HG03159 (cell line): ENCODE measurements at regions not wholly inside any gene's neighbourhood (a gene's known extent, or its start where the extent isn't known, plus 50 kb on each side); places are given as distances from the start of the nearest gene placed in this dataset.
"Not testable (repeated sequence)": the region's sequence is repeated elsewhere in the genome, so short reads cannot be mapped to it uniquely, and the experiment has no call there.

Source experiments
- ATAC-seq: cut with Tn5 transposase; IDR thresholded peaks from one replicate; pipeline ENCODE4 v1.9.1; 2021; ENCODE audit warnings: mild to moderate bottlenecking, moderate library complexity; ENCODE audit not compliant: unreplicated experiment

DNA sequence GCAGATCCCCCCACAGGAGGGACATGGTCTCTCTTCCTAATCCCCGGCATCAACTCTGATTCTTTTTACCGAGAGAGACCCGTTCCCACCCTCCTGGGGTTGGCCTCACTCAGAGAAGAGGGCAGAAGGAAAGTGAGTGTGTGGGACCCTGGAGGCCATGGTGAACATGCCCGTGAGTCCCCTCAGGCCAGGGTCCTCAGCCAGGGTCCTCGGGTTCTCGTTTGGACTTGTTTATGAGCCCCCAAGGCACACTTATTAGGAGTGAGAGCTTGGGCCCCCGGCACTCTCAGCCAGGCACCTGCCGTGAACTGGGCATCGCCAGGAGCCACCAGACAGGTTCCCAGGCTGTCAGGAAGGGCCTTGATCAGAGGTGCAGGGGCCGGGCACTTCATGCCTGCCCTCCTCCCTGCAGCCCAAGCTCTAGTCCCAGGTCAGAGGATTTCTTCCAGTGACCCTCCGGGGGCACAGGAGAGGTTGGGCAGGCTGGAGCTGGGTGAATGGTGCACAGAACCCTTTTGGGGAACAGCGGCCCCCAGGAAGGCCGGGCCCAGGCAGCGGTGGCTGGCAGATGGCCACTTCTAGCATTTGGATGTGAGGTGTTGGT lies 122.6 kb downstream of the CRYAA start:
- ATAC-seq = no peak

DNA sequence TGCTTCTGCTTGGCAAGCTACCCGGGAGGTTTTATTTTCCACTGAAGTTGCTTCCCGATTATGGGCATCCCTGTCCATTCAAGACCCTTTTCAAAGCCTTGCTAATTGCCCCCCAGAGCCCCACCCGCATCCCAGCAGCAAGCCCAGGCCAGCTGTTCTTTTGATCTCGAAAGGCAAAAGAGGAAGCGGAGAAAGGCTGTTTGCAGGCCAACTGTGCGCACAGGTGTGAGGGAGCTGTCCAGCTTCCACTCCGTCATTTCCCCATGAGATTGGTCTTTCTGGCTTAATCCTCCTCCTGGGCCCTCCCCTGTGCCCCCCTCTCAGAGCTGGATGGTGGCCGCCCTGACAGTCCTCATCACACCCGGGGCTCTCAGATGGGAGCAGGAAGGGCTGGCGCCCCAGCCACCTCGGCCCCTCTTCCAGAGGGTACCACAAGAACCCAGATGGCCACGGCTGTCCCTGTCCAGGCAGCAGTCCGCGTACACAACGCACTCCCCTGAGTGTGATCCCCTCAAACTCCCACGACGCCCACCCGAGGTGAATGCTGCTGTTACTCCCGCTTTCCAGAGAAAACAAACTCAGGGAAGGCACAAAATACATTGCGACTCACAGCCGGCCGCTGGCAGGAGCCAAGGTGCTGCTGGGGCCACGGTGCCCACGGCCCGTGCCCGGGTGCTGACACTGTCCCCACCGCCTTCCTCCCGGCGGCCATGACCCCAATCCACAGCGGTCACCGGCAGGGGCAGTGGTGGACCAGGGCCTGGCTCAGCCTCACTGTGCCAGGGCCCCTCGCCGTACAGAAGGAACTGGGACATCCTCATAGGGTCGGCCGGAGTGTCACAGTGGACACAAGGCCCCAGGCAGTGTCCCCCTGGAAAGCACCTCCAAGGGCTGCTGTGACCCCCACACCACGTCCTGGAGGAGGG lies 121.9 kb downstream of the CRYAA start:
- ATAC-seq = no peak

DNA sequence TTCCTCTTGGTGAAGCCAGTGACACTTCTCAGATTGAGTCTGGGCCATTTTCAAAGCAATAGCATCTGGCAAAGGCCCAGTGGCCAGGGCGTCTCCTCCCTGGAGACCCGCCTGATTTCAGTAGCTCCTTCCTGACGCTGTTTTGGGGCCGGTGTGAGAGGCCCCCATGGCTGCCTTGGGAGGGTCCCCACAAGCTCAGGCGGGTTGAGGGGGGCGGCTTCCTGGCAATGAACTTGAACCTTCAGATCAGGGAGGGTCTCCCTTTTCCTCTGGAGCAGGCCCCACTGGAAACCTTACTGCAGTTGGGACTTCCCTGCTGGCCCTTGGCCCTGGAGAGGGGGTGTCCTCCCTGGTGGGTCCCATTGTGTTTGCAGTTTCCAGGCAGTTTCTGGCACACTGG lies 121.2 kb downstream of the CRYAA start:
- ATAC-seq = no peak

DNA sequence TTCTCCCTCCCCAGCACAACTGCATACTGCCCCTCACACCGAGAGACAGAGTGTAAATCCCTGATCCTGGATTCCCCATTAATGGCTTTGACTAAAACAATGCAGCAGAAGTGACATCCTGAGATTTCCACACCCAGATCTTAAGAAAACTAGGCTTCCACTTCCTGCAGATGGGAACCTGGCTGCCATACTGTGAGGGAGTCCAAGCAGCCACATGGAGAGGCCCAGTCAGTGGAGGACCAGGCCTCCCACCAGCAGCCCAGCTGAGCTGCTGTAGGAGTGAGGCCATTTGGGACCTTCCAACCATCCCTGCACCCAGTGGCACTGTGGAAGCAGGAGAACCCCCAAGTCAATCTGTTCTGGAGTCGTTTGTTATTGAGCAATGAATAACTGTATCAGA lies 120.6 kb downstream of the CRYAA start:
- ATAC-seq = no peak

DNA sequence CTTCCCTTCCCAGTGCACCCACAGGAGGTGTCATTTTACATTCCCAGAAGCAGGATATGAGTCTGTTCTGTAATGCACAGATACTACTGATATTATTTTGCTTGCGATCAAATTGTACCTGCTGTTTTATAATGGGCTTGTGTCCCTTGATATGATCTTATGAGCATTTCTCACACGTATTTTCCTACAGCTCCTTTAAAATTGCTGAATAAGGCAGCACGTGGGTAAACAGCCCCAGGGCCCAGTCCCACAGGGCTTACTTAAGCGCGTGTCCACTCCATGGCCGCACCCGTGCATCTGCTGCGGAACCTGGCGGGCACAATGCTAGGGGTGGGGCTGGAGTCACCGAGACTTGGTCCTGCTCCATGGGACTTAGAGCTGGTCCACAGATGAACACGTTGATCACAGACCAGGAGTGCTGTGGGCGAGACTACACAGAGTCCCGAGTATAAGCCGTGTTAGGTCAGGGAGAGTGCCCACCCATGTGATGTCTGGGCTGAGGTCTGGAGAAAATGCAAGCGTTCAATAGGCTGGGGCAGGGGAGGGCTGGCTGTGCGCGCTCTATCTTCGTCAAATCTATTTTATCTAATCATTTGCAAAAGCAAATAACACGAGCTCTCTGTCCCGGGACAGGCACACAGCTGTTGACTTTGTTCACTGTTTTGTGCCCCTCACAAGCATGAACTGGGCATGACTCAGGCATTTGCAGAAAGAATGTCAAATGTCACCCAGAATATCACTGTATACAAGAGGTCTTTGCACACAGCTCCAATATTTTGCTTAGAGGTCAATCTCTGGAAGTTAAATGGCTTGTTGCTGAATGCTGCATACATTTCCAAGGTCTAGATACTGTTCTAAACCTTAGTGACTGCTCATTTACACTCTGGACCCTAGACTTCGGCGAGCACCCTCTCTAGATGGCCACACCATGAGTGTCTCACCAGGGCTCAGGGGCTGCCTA lies 119.3 kb downstream of the CRYAA start:
- ATAC-seq = no peak

DNA sequence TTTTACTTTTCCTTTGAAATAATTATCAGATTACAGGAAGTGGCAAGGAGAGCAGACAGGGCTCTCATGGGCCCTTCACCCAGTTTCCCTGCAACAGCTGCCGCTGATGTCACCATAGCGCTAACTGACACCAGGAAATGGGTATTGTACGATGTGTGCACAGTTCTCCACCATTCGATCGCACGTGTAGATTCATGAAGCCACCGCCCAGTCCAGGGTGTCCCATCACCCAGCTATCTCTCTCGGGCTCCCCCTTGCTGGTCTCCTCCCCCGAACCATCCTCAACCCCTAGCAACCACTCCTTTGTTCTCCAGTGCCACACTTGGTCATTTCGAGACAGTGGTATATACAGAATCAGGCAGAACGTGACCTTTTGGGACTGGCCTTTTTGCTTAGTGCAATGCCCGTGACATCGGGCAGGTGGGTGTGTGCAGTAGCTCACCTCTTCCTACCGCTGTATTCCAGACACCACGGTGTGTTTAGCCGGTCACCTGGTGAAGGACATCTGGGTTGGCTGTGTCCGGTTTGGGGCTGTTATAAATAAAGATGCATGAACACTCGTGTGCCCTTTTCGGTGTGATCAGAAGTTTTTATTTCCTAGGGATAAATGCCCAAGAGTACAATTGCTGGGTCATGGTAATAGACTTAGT lies 118.4 kb downstream of the CRYAA start:
- ATAC-seq = no peak

DNA sequence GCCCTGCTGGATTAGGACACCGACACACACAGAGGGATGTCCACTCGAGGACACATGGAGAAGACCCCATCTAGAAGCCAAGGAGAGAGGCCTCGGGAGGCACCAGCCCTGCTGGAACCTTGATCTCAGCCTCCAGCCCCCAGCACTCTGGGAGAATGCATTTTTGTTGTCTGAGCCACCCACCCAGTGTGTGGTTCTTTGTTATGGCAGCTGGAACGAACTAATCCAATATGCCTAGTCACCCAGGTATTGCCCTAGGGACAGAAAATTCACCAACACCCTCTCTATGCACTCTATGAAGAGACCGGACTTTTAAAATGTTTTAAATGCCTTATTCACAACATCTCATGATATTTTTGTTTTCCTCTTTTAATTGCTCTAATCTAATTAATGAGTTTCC lies 117.4 kb downstream of the CRYAA start:
- ATAC-seq = no peak

DNA sequence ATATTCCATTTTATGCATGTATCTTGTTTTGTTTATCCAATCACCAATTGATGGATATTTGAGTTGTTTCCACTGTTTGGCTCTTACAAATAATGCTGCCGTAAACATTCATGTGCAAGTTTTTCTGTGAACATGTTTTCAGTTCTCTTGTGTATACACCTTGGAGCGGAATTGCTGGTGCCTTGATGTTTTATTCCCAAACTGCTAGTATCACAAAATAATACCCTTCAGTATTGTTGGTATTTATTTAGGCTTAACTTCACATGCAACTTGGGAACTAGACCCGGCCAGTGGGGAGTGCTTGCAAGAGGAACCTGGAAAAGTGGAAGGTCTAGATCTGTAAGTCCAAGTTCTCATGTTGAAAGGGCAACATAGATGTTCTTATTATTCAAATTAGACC lies 115.9 kb downstream of the CRYAA start:
- ATAC-seq = no peak

DNA sequence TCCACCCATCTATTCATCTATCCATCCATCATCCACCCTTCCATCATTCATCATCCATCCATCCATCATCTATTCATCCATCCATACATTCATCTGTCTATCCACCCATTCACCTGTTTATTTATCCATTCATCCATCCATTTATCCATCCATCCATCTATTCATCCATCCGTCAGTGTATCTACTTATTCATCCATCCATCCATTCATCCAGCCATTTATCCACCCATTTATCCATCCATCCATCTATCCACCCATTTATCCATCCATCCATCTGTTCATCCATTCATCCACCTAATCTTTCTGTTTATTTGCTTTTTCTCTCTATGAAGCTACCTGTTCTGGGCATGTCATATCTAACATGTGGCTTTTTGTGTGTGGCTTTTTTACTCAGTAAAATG lies 115.4 kb downstream of the CRYAA start:
- no peak for ATAC-seq

DNA sequence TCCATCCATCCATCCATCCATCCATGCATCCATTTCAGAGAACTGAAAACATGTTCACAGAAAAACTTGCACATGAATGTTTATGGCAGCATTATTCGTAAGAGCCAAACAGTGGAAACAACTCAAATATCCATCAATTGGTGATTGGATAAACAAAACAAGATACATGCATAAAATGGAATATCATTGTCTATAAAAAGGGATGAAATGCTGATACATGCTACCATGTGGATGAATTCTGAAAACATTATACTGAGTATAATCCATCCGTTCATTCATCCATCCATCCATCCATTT lies 115.1 kb downstream of the CRYAA start:
- ATAC-seq = not testable (repeated sequence)

DNA sequence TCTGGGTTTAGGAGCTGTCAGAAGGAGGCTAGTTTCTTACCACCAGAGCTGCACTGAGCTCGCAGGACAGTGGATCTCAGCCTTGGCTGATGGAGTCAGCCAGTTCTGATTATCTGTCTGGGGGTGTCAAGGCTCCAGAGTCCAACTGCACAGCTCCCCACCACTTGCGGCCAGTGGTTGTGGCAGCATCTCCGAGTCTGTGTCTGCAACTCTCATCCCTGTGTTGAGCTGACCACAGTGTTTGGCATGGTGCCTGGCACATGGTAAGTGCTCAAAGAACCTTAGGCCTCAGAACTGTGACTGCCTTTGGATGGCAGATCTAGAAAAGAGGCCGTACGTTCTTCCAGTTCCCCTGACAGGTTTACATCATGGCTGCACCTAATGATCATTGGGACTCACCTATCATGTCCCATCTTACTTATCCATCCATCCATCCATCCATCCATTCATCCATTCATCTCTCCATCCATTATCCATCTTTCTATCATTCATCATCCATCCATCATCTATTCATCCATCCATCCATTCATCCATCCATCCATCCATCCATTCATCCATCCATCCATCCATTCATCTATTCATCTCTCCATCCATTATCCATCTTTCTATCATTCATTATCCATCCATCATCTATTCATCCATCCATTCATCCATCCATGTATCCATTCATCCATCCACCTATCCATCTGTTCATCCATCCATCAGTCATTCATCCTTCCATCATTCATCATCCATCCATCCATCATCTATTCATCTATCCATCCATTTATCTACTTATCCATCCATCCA lies 114.5 kb downstream of the CRYAA start:
- ATAC-seq = no peak

DNA sequence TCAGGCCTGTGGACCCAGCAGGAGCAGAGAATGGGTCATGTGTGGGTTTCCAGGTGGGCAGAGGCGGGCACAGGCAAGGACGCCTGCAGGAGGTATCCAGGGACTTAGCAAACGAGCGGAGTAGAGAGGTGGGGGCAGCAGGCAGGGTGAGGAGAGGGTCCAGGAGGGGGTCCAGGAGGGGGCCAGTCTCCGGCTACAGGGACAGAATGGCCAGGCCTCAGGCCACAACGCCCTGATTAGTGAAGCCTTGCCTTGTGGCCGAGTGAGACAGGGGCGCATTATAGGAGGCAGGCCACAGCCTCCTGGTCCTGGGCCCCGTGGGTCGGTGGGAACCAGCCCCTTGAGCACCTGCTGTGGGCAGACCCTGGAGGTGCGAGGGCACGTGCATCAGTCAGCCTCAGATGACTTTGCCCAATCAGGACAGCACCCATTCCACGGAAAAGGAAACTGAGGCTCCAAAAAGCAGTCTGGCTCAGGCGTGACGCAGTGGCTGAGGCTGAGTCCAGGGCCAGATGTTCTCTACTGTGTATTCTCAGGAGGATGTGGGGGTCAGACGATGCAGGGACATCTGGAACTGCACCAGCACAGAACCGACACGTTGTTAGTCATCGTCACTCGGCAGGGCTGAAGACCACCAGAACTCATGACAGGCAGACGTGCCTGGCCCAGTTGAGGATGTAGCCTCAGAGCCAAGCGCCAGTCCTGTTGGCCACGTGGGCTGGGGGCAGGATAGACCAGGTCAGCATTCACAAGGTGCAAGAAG lies 113.7 kb downstream of the CRYAA start:
- ATAC-seq = no peak

DNA sequence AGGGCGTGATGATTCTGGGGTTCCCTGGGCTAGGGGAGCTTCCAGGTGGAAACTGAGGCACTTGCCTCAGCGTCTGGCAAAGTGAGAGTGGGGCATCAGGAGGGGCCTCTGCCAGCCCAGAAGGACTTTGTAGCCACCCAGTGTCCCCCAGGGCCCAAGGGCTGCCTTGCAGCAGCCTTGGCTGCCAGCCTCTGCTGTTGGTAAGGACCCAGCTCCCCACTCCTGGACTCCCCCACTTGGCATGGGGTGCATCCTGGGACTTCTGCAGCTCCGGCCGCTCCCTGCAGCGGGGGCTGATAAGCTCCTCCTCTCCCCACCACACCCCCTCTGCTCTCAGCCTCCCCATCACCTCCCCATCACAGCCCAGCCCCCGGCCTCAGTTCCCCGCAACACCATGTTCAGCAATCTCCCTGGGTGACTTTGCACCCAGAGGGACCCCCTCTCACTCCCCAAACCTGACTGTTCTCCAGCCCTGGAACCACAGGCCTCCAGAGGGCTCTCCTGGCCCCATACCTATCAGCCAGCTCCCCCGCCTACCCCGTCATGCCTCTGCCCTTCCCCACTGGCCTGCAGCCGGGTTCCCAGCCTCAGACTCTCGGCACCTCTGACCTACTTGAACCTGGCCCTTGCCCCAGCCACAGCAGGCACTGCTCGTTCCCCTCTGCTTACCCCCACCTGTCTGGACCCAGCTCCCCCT lies 113.0 kb downstream of the CRYAA start:
- no peak for ATAC-seq

DNA sequence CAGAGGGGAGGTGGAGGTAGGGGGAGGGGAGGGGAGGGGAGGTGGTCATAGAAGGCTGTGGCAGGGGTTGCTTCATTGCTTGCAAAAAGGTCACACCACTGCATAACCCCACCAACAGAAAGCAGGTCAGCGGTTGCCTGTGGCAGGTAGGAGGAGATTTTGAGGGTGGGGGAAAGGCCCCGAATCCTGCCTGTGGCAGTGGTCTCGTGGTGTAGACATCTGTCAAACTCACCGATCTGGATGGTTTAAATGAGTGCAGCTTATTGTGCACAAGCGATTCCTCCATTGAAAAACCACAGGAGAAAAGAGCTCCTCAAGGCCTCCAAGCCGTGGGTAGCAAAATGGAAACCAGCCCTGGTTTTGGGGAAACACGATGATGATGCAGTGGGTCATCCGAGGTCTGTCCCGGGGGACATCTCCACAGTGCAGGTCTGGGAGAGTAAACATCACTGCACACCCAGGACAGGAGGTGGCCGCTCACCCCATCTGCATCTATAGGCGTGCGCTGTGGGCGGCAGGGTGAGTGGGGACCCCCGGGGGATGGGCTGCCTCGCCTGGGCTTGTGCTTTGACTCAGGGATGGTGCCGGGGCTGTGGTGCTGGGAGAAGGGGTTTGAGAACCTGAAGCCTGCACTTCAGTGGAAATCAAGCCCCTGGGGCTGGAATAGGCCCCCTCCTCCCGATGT lies 112.3 kb downstream of the CRYAA start:
- no peak for ATAC-seq

DNA sequence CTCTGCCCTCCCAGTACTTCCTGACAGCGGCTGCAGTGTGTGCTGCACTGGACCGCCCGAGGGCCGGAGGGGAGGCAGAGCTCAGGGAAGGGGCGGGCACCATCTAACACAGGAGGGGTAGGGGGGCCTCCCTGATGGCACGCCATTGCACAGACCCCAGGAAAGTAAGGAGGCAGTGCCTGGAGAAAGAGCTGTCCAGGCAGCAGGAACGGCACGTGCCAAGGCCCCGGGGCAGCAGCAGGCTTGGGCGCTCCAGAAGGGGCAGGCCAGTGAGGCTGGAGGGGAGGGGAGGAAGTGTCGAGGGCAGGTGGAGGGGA lies 110.7 kb downstream of the CRYAA start:
- ATAC-seq = no peak

DNA sequence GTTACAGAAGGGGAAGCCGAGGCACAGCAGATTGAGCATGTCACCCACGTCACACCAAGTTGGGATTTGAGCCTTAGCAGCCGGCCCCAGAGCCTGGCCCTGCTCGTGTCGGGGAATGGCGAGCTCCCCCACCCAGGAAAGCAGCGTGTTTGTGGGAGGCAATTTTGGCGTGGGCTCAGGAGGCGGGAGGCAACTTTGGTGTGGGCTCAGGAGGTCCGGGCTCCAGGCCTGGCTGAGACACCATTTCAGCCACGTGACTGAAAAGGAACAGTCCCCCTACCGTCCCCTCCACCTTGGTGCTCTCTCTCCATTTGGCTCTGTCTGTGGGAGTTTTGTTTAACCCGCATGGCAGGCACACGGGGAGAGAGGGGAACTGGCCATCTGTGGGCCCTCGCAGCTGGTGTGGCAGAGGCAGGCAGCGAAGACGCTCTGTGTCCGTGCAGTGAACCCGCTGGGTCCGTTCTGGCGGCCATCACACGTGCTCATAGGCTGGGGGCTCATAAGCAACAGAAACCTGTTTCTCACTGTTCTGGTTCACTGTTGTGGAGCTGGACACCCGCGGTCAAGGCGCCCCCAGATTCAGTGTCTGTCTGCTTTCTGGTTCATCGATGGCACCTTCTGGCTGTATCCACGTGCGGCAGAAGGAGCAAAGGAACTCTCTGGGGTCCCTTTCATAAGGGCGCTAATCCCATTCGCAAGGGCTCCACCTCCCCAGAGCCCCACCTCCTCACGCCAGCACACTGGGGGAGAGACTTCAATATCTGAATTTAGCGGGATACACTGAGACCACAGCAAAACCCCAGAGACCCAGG lies 110.2 kb downstream of the CRYAA start:
- ATAC-seq = no peak

DNA sequence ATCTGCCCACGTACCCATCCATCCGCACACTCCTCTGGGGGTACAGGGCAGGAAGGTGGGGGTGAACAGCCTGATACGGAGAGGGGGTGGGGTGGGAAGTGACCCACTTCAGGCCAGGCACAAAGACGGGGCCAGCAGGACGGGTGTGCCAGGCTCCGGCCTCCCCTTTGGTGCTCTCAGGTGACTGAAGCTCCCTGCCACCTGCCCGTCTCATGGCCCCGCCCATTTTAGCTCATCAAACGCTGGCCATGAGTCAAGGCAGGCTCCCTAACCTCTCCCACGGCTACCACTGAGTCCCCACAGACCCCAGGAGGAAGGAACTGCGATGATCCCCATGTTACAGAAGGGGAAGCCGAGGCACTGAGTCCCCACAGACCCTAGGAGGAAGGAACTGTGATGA lies 109.6 kb downstream of the CRYAA start:
- no peak for ATAC-seq
